GM04503 (cell line): ENCODE measurements at regions not wholly inside any gene's neighbourhood (a gene's known extent, or its start where the extent isn't known, plus 50 kb on each side); places are given as distances from the start of the nearest gene placed in this dataset.

Experiments
- DNase-seq: peaks from one replicate; pipeline ENCODE4 v3.0.0-alpha.2; 2012; ENCODE audit warnings: low read depth

GRCh38 chrX:52425775-52426174 lies 57.0 kb downstream of the XAGE2 start:
- DNase-seq, result peak; percentile 2

DNA sequence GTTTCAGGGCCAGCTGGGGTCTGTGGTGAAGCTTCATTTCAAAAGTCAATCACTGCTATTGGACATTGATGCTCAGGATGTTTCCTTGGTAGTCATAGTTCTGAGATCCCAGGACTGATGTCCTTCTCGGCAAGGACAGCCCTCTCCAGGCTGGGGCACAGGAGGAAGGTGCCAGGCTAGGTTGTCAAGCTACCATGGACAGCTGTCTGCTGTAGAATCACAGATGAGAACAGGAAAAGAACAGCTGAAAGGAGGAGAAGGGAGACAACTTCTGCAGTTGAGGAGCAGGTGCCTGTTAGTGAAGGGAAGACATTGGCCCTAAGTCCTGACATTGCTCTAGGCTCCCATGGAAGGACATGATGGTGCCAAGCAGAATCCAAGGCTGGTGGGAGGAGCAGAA lies 58.0 kb downstream of the XAGE2 start:
- no peak for DNase-seq

- no peak for DNase-seq
These were observed 58.4 kb upstream of the XAGE1A start for GRCh38 chrX:52437212-52437611.
